HepG2 (cell line): ENCODE measurements at regions not wholly inside any gene's neighbourhood (a gene's known extent, or its start where the extent isn't known, plus 50 kb on each side); places are given as distances from the start of the nearest gene placed in this dataset.

Source experiments
- ATAC-seq: fragments of 200-7000 bp; cut with Tn5 transposase; 3 replicates; pipeline ENCODE4 v1.9.1; 2020; ENCODE audit warnings: mild to moderate bottlenecking, moderate library complexity
- BruUV-seq: library from RNA; stranded (reverse); fragments of 400-500 nt; replicated peaks from 2 replicates; lab custom pipeline; 2021; lab: Mats Ljungman, UMichigan
- CTCF ChIA-PET: fragments of 300-600 bp; formaldehyde crosslinking; extraction: SDS; loops from one replicate; lab custom pipeline; 2021; ENCODE audit warnings: low total read pairs, inconsistent platforms, low intra/inter-chr PET ratio; lab: Yijun Ruan, JAX
- POLR2A ChIA-PET: fragments of 350-600 bp; sonication (Branson Sonifier 250); formaldehyde crosslinking; loops from one replicate; lab custom pipeline; 2020; ENCODE audit warnings: antibody characterized with exemption, inconsistent platforms; lab: Yijun Ruan, JAX
- DNase-seq: peaks from one replicate; pipeline ENCODE4 v3.0.0-alpha.2; 2015; ENCODE audit warnings: low spot score
- FAIRE-seq: peaks from 3 replicates; lab custom pipeline; 2011; peaks lifted over from hg19 to GRCh38; lab: Jason Lieb, UNC
- H2AFZ ChIP-seq: one replicate; pipeline ENCODE4 v1.6.1; 2011; ENCODE audit warnings: low read length, inconsistent platforms
- H3K27ac ChIP-seq: fragments of 300-600 bp; 3 replicates; pipeline ENCODE4 v1.8.0; 2011; ENCODE audit warnings: mixed run types, mild to moderate bottlenecking, mixed read lengths, low read length, inconsistent platforms; ENCODE audit not compliant: insufficient read depth; ENCODE audit errors: extremely low read length
- H3K27me3 ChIP-seq, 2 experiments: fragments of 200-600 bp in 1 of 2; 2 replicates in 1 of 2; 3 replicates in 1 of 2; pipeline versions ENCODE4 v1.6.0 to v1.8.0; 2011; ENCODE audit warnings: low read length in 2 of 2, mild to moderate bottlenecking in 2 of 2, moderate library complexity in 2 of 2, inconsistent platforms in 1 of 2; ENCODE audit not compliant: insufficient read depth in 2 of 2, control insufficient read depth in 1 of 2
- H3K36me3 ChIP-seq, 2 experiments: fragments of 200-600 bp in 1 of 2; replicated peaks in 1 of 2; 2 replicates in 1 of 2; 3 replicates in 1 of 2; pipeline versions ENCODE4 v1.5.1 to v1.8.0; 2011; ENCODE audit warnings: low read length in 2 of 2, inconsistent platforms in 1 of 2; ENCODE audit not compliant: insufficient read depth in 2 of 2, control insufficient read depth in 1 of 2
- H3K4me1 ChIP-seq: 2 replicates; pipeline ENCODE4 v1.5.1; 2012; ENCODE audit warnings: low read length, inconsistent platforms; ENCODE audit not compliant: insufficient read depth
- H3K4me2 ChIP-seq: 2 replicates; pipeline ENCODE4 v1.6.0; 2011; ENCODE audit warnings: low read depth, low read length, inconsistent platforms
- H3K4me3 ChIP-seq, 3 experiments: fragments of 200-600 bp in 1 of 3; sonication (generic), shearing (Covaris generic) in 1 of 3; replicated peaks in 1 of 3; 2 replicates each; pipeline ENCODE4 v1.5.1; 2011 to 2016; ENCODE audit warnings: low read length in 3 of 3, inconsistent platforms in 2 of 3, low read depth in 2 of 3, mild to moderate bottlenecking in 2 of 3, control low read depth in 1 of 3, mixed read lengths in 1 of 3; ENCODE audit not compliant: insufficient read depth in 1 of 3
- H3K79me2 ChIP-seq: one replicate; pipeline ENCODE4 v1.6.1; 2011; ENCODE audit warnings: low read length, inconsistent platforms; ENCODE audit not compliant: insufficient read depth
- H3K9ac ChIP-seq: 2 replicates; pipeline ENCODE4 v1.6.0; 2011; ENCODE audit warnings: mild to moderate bottlenecking, low read depth, low read length, inconsistent platforms; ENCODE audit not compliant: insufficient read depth
- H3K9me3 ChIP-seq: 2 replicates; pipeline ENCODE4 v1.5.1; 2012; ENCODE audit warnings: mild to moderate bottlenecking, low read length
- H4K20me1 ChIP-seq: 2 replicates; pipeline ENCODE4 v1.6.0; 2011; ENCODE audit warnings: inconsistent platforms, mild to moderate bottlenecking, low read length, moderate library complexity; ENCODE audit not compliant: insufficient read depth
- HOXA3 ChIP-seq: sonication (generic); formaldehyde crosslinking; IDR thresholded peaks from 2 replicates; pipeline ENCODE4 v1.5.0; 2020; ENCODE audit warnings: missing genetic modification reagents
- THAP11 ChIP-seq: IDR thresholded peaks from 2 replicates; pipeline ENCODE4 v1.6.1; 2016; ENCODE audit warnings: missing biosample characterization, missing genetic modification reagents
- ZNF143 ChIP-seq: sonication (generic); formaldehyde crosslinking; IDR thresholded peaks from 2 replicates; pipeline ENCODE4 v1.4.0; 2020; ENCODE audit warnings: missing genetic modification reagents
- ZNF224 ChIP-seq: sonication (generic); formaldehyde crosslinking; IDR thresholded peaks from 2 replicates; pipeline ENCODE4 v1.5.0; 2020; ENCODE audit warnings: mild to moderate bottlenecking, missing genetic modification reagents
- ZNF260 ChIP-seq: sonication (generic); formaldehyde crosslinking; IDR thresholded peaks from 2 replicates; pipeline ENCODE4 v1.4.0; 2020; ENCODE audit warnings: missing genetic modification reagents, low read depth, mild to moderate bottlenecking, borderline replicate concordance
- ZNF652 ChIP-seq: IDR thresholded peaks from 2 replicates; pipeline ENCODE4 v1.6.1; 2016; ENCODE audit warnings: low read depth, borderline replicate concordance
- WGBS: methylation state at CpG from one replicate; pipeline ENCODE4 v1.1.6; 2017; ENCODE audit warnings: low lambda C conversion rate; 5-methylcytosine and 5-hydroxymethylcytosine counted together
- in situ Hi-C: cut with HindIII; loops from 2 replicates; pipeline ENCODE4 v1.10.0; 2017; ENCODE audit warnings: low pct_unique_long_range_greater_than_20kb; ENCODE audit not compliant: extremely low pct_ligation_motif_present
- intact Hi-C: fragments of 100-400 bp; cut with micrococcal nuclease; formaldehyde crosslinking; loops from one replicate; pipeline ENCODE4 v1.10.0; 2022; ENCODE audit not compliant: unreplicated experiment
- TF ChIP-seq, protein P1 (sequence below): sonication (generic); formaldehyde crosslinking; IDR thresholded peaks from 2 replicates; pipeline ENCODE4 v1.5.1; 2020; ENCODE audit warnings: mild to moderate bottlenecking, missing genetic modification reagents, moderate library complexity

DNA sequence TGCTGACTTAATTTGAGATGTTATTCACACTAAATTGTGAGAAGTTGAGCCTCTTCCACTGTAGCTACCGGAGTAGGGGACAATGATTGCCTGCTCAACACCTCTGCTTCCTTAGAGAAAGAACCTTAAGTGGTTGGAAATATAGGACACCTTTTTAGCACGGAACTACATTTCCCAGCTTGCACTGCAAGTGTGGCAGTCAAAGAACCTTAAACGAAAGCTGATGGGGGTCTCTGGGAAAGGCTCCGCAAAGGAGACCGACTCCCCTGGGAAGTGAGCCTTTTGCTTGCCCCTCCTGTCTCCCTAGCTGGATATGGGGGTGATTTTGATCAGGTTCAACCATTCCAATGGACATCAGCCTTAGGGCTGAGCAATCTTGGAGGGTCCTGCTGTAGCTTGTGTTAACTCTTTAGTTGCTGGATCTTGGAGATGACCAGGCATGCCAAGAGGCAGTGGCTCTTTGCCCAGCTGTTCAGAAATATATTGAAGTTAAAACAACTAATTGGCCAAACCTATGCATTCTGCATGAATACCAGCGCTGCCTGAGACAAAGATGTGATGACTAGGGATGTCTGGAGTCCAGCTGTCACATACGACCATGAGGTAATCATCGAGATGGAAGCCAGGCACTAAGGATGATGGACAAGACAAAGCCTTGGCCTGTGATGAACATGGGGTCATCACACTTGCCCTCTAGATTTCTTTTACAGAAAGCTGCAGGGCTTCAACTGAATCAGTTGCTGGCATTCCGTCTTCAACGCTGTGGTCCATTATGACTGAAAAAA lies 286.5 kb downstream of the FOXO1 start:
- TF ChIP-seq ZNF260 (no peak), ZNF652 (CRISPR knock-in tag) (0 out of 2 replicates have a peak, but pooled peaks have one; percentile 47), ZNF143 (CRISPR knock-in tag) (peak; percentile 64), THAP11 (CRISPR knock-in tag) (peak; percentile 76)
- Histone ChIP-seq H3K9ac (no peak overlapping the region), H3K79me2 (no peaks in the 10 kb centered on the region), H3K4me2 (no peak overlapping the region), H3K4me3 (no peak overlapping the region), H4K20me1 (no peaks in the 10 kb centered on the region), H3K4me1 (peaks cover 47% of the 10 kb centered on the region), H2AFZ (no peak overlapping the region), H3K9me3 (0 out of 2 replicates have a peak, but pooled peaks cover 5% of the 10 kb centered on the region), H3K27ac (no peak overlapping the region), H3K36me3 (no peaks in the 10 kb centered on the region), H3K27me3 (peaks cover 5 to 20% of the 10 kb centered on the region in 2 experiments; a peak in 2 of 5 replicates)
- CTCF ChIA-PET: no interaction called here
- intact Hi-C loops (no loop called here), in situ Hi-C loops (no loop called here)
- DNase-seq: no peak
- no TSS peak for BruUV-seq
- ATAC-seq: no peak
- 63% methylated on average over 7 of the region's 10 CpGs for WGBS
- no peak for FAIRE-seq
- POLR2A ChIA-PET: no interaction called here

DNA sequence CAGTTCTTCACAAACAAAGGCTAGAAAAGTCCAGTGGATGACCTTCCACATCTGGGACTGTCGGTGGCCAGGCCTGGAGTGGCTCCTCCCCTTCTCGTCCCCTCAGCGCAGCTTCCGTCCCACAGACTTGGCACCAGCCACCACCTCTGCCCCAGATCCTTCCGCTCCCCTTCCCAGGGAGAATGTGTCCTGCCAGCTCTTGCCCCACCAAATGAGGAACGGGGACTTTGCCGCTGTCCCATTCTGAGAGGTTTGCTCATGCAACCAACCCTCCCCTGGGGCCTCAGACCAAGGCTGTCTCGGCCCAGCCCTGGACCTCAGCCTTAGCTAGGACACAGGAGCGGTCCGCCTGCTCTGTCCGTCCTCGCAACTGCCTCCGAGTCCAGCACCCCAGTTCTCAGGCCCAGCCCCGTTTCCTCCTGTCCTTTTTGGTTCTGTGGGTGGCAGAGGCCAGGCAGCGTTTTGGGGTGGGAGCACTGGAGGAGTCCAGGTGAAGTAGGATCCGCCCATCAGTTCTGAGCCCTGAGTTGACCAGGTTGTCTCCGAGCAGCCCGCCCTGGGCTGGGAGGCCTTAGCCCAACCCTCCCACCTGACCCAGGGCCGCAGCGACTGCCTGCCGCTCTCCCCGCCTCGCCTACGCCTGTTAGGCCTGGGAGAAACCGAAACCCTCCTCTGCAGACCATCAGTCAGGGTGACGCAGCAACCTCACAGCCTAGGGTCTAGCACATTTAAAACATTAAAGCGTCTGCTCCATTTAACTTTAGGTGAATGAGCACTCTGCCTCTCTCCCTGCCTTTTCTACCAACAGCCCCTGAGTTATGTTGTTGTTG lies 284.3 kb downstream of the FOXO1 start:
- Histone ChIP-seq H3K9ac (no peak overlapping the region), H3K36me3 (no peaks in the 10 kb centered on the region), H3K4me3 (no peak overlapping the region), H3K27ac (no peak overlapping the region), H3K9me3 (0 out of 2 replicates have a peak, but pooled peaks cover 5% of the 10 kb centered on the region), H2AFZ (no peak overlapping the region), H3K4me2 (no peak overlapping the region), H4K20me1 (no peaks in the 10 kb centered on the region), H3K4me1 (peaks cover 61% of the 10 kb centered on the region), H3K27me3 (peaks cover 0 to 5% of the 10 kb centered on the region in 2 experiments; a peak in 1 of 5 replicates), H3K79me2 (no peaks in the 10 kb centered on the region)
- ATAC-seq (no peak), FAIRE-seq (no peak), DNase-seq (no peak)
- no TSS peak for BruUV-seq
- TF ChIP-seq ZNF224 (CRISPR knock-in tag): no peak
- TF ChIP-seq, protein P1, sequence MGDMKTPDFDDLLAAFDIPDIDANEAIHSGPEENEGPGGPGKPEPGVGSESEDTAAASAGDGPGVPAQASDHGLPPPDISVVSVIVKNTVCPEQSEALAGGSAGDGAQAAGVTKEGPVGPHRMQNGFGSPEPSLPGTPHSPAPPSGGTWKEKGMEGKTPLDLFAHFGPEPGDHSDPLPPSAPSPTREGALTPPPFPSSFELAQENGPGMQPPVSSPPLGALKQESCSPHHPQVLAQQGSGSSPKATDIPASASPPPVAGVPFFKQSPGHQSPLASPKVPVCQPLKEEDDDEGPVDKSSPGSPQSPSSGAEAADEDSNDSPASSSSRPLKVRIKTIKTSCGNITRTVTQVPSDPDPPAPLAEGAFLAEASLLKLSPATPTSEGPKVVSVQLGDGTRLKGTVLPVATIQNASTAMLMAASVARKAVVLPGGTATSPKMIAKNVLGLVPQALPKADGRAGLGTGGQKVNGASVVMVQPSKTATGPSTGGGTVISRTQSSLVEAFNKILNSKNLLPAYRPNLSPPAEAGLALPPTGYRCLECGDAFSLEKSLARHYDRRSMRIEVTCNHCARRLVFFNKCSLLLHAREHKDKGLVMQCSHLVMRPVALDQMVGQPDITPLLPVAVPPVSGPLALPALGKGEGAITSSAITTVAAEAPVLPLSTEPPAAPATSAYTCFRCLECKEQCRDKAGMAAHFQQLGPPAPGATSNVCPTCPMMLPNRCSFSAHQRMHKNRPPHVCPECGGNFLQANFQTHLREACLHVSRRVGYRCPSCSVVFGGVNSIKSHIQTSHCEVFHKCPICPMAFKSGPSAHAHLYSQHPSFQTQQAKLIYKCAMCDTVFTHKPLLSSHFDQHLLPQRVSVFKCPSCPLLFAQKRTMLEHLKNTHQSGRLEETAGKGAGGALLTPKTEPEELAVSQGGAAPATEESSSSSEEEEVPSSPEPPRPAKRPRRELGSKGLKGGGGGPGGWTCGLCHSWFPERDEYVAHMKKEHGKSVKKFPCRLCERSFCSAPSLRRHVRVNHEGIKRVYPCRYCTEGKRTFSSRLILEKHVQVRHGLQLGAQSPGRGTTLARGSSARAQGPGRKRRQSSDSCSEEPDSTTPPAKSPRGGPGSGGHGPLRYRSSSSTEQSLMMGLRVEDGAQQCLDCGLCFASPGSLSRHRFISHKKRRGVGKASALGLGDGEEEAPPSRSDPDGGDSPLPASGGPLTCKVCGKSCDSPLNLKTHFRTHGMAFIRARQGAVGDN (CRISPR knock-in tag): peak; percentile 48
- peak; percentile 23; the same call in 1 of the 2 replicates for TF ChIP-seq HOXA3 (CRISPR knock-in tag)
- in situ Hi-C loops: no loop called here
- 91% methylated on average over 22 of the region's 27 CpGs for WGBS
- POLR2A ChIA-PET: no interaction called here
- CTCF ChIA-PET: no interaction called here
- intact Hi-C loops: no loop called here
